ENCODE measurements at regions not wholly inside any gene's neighbourhood (a gene's known extent, or its start where the extent isn't known, plus 50 kb on each side); places are given as distances from the start of the nearest gene placed in this dataset.

DNA sequence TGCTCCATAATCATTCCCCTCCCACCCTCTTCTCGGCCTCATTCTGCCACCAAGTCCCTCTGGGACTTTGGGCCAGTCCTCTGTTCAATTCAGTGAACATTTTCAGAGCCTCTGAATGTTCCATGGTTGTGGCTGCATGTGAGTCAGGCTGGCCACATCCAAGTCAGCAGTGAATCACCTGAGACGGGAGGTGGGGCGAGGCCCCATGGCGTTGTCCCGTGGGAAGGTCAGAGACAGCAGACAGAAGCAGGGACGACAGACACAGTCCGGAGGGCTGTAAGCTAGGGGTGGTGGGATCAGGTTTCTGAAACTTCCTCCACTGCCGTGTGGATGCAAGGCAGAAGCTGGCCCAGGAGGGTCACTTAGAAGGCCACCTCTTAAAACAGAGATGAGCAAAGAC lies 324.8 kb downstream of the MN1 start:
- Histone ChIP-seq H3K4me3 (ENCODE audit: extremely low read depth, insufficient read depth, low read length, poor library complexity, severe bottlenecking) (no peak overlapping the region), H3K9me3 (ENCODE audit: control insufficient read depth, low read length) (no peaks in the 10 kb centered on the region), H3K36me3 (ENCODE audit: control insufficient read depth, insufficient read depth, low read length) (no peaks in the 10 kb centered on the region), H3K4me1 (ENCODE audit: control insufficient read depth, insufficient read depth, low read length, poor library complexity, severe bottlenecking) (peaks cover 39% of the 10 kb centered on the region), H3K27ac (ENCODE audit: low read depth, low read length, severe bottlenecking) (no peak overlapping the region)
- 42 to 70% methylated on average over 6 to 7 of the region's 8 CpGs for WGBS, 2 experiments (ENCODE audit: insufficient coverage in 2 of 2)

DNA sequence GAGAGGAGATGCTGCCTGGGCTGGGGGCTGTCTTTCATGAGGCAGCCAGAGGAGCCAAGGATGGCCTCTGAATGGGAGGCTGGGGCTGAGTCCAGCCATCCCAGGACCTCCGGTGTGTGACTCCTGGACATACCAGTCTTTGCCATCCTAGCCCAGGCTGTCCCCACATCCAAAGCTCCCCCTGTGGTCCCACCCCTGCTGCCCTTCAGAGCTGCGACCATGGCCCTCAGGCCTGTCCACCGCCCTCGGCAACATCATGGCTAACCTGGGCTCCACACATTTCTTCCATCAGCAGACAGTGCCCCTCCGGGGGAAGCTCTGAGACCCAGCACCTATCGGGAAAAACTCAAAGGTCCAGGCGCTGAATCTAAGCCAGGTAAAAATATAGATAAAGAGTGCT lies 324.4 kb downstream of the MN1 start:
- 82 to 86% methylated on average over 4 of the region's 7 CpGs for WGBS, 2 experiments (ENCODE audit: insufficient coverage in 2 of 2)
- peaks cover 39% of the 10 kb centered on the region for H3K4me1 ChIP-seq (ENCODE audit: control insufficient read depth, insufficient read depth, low read length, poor library complexity, severe bottlenecking)
- H3K4me3 ChIP-seq (ENCODE audit: extremely low read depth, insufficient read depth, low read length, poor library complexity, severe bottlenecking), result no peak overlapping the region
- no peaks in the 10 kb centered on the region for H3K9me3 ChIP-seq (ENCODE audit: control insufficient read depth, low read length)
- H3K36me3 ChIP-seq (ENCODE audit: control insufficient read depth, insufficient read depth, low read length), result no peaks in the 10 kb centered on the region
- no peak overlapping the region for H3K27ac ChIP-seq (ENCODE audit: low read depth, low read length, severe bottlenecking)

- H3K9me3 ChIP-seq (ENCODE audit: control insufficient read depth, low read length), result no peaks in the 10 kb centered on the region
- H3K4me3 ChIP-seq (ENCODE audit: extremely low read depth, insufficient read depth, low read length, poor library complexity, severe bottlenecking), result no peak overlapping the region
- H3K4me1 ChIP-seq (ENCODE audit: control insufficient read depth, insufficient read depth, low read length, poor library complexity, severe bottlenecking), result peaks cover 25% of the 10 kb centered on the region
- H3K27ac ChIP-seq (ENCODE audit: low read depth, low read length, severe bottlenecking), result no peak overlapping the region
- no peaks in the 10 kb centered on the region for H3K36me3 ChIP-seq (ENCODE audit: control insufficient read depth, insufficient read depth, low read length)
- WGBS, 2 experiments (ENCODE audit: insufficient coverage in 2 of 2), result 36% methylated on average over 5 to 9 of the region's 9 CpGs
These were observed 321.1 kb downstream of the MN1 start for GRCh38 chr22:27480487-27480886.

DNA sequence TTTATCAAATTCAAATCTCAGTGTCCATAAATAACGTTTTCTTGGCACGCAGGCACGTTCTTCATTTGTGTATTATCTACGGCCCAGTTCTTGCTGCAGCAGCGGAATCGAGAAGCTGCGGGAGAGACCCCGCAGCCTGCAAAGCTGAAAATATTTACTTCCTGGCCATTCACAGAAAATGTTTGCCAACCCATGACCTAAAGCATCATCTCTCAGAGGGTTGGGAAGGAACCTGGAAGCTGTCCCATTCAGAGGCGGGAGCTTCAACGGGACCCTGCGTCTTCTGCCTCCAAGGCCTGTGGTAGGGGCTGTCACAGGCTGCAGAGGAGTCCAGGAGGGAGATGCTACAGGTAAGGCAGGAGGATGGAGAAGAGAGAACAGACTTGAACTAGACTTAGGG lies 319.2 kb downstream of the MN1 start:
- 88 to 96% methylated on average over 6 to 9 of the region's 11 CpGs for WGBS, 2 experiments (ENCODE audit: insufficient coverage in 2 of 2)
- H3K4me3 ChIP-seq (ENCODE audit: extremely low read depth, insufficient read depth, low read length, poor library complexity, severe bottlenecking), result no peak overlapping the region
- H3K4me1 ChIP-seq (ENCODE audit: control insufficient read depth, insufficient read depth, low read length, poor library complexity, severe bottlenecking), result peaks cover 7% of the 10 kb centered on the region
- no peaks in the 10 kb centered on the region for H3K36me3 ChIP-seq (ENCODE audit: control insufficient read depth, insufficient read depth, low read length)
- H3K9me3 ChIP-seq (ENCODE audit: control insufficient read depth, low read length), result no peaks in the 10 kb centered on the region
- H3K27ac ChIP-seq (ENCODE audit: low read depth, low read length, severe bottlenecking), result no peak overlapping the region

- WGBS, 2 experiments (ENCODE audit: insufficient coverage in 2 of 2), result 80 to 81% methylated on average over 5 to 6 of the region's 12 CpGs
- no peaks in the 10 kb centered on the region for H3K9me3 ChIP-seq (ENCODE audit: control insufficient read depth, low read length)
- H3K27ac ChIP-seq (ENCODE audit: low read depth, low read length, severe bottlenecking), result no peak overlapping the region
- H3K36me3 ChIP-seq (ENCODE audit: control insufficient read depth, insufficient read depth, low read length), result no peaks in the 10 kb centered on the region
- no peak overlapping the region for H3K4me3 ChIP-seq (ENCODE audit: extremely low read depth, insufficient read depth, low read length, poor library complexity, severe bottlenecking)
- H3K4me1 ChIP-seq (ENCODE audit: control insufficient read depth, insufficient read depth, low read length, poor library complexity, severe bottlenecking), result peaks cover 7% of the 10 kb centered on the region
These were observed 318.3 kb downstream of the MN1 start for GRCh38 chr22:27483095-27483785.

DNA sequence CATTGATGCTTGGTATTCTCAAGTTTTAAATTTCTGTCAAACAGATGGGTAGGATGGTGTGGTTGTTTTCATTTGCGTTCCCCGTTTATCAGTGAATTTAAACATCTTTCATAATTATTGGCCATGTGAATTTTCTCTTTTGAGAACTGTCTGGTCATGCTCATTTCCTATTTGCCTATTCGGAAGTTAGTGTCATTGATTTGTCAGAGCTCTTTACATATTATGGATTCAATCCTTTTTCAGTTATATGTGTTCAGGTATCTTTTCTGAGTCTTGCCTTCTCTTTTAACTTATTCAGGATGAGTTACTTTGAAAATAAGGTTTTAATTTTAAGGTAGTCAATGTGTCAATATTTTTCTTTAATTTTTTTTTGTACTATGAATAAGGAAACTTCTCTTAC lies 315.7 kb downstream of the MN1 start:
- H3K36me3 ChIP-seq (ENCODE audit: control insufficient read depth, insufficient read depth, low read length), result no peaks in the 10 kb centered on the region
- peaks cover under 1% of the 10 kb centered on the region for H3K4me1 ChIP-seq (ENCODE audit: control insufficient read depth, insufficient read depth, low read length, poor library complexity, severe bottlenecking)
- H3K9me3 ChIP-seq (ENCODE audit: control insufficient read depth, low read length), result no peaks in the 10 kb centered on the region
- no peak overlapping the region for H3K27ac ChIP-seq (ENCODE audit: low read depth, low read length, severe bottlenecking)
- WGBS, 2 experiments (ENCODE audit: insufficient coverage in 2 of 2), result no CpG with 5 or more reads among the region's 3 CpGs
- H3K4me3 ChIP-seq (ENCODE audit: extremely low read depth, insufficient read depth, low read length, poor library complexity, severe bottlenecking), result no peak overlapping the region

DNA sequence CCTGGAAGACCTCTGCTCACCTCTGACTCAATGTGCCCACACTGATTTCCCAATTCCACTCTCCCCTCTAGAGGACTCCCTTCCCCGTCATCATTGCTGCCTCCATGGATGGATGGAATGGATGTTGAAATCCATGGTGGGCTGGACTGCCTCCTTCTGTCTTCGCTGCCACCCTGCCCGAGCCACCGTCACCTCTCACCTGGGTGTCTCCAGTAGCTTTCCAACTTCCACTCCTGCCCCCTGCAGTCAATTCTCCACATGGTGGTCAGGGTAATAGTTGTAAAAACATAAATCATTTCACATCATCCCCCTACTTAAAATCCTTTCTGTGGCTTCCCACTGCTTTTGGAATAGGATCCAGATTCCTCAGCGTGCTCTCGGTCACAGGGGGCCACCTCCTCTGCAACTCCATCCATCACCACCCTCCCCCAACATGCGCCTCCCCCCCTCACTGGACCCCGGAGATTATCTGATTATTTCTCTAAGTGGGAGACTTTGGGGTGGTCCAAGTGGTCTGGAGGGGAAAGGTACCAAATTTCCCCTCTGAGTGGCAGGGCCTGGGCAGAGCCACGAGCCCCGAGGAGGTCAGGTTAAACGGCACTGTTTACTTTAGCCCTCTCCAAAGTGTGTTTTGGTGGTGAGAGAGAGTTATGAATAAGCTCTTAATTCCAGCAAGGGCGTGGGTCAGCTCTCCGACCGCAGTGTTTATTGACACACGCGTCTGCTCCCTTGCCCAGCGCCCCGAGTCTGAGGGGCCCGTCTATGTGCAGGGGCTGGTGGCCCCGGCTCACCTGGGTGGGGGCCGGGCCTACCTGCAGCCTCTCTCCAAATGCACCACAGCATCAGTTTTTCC lies 313.7 kb downstream of the MN1 start:
- WGBS, 2 experiments (ENCODE audit: insufficient coverage in 2 of 2), result 82 to 96% methylated on average over 9 to 12 of the region's 21 CpGs
- Histone ChIP-seq H3K27ac (ENCODE audit: low read depth, low read length, severe bottlenecking) (no peak overlapping the region), H3K4me1 (ENCODE audit: control insufficient read depth, insufficient read depth, low read length, poor library complexity, severe bottlenecking) (no peaks in the 10 kb centered on the region), H3K9me3 (ENCODE audit: control insufficient read depth, low read length) (peaks cover 3% of the 10 kb centered on the region), H3K36me3 (ENCODE audit: control insufficient read depth, insufficient read depth, low read length) (no peaks in the 10 kb centered on the region), H3K4me3 (ENCODE audit: extremely low read depth, insufficient read depth, low read length, poor library complexity, severe bottlenecking) (no peak overlapping the region)

- H3K36me3 ChIP-seq (ENCODE audit: control insufficient read depth, insufficient read depth, low read length), result no peaks in the 10 kb centered on the region
- peaks cover 3% of the 10 kb centered on the region for H3K9me3 ChIP-seq (ENCODE audit: control insufficient read depth, low read length)
- WGBS, 2 experiments (ENCODE audit: insufficient coverage in 2 of 2), result 81 to 86% methylated on average over 9 to 10 of the region's 12 CpGs
- H3K4me1 ChIP-seq (ENCODE audit: control insufficient read depth, insufficient read depth, low read length, poor library complexity, severe bottlenecking), result no peaks in the 10 kb centered on the region
- H3K27ac ChIP-seq (ENCODE audit: low read depth, low read length, severe bottlenecking), result no peak overlapping the region
- no peak overlapping the region for H3K4me3 ChIP-seq (ENCODE audit: extremely low read depth, insufficient read depth, low read length, poor library complexity, severe bottlenecking)
These were observed 312.9 kb downstream of the MN1 start for GRCh38 chr22:27488456-27489177.

- Histone ChIP-seq H3K4me1 (ENCODE audit: control insufficient read depth, insufficient read depth, low read length, poor library complexity, severe bottlenecking) (no peaks in the 10 kb centered on the region), H3K4me3 (ENCODE audit: extremely low read depth, insufficient read depth, low read length, poor library complexity, severe bottlenecking) (no peak overlapping the region), H3K27ac (ENCODE audit: low read depth, low read length, severe bottlenecking) (no peak overlapping the region), H3K36me3 (ENCODE audit: control insufficient read depth, insufficient read depth, low read length) (no peaks in the 10 kb centered on the region), H3K9me3 (ENCODE audit: control insufficient read depth, low read length) (peaks cover 3% of the 10 kb centered on the region)
- whole genome bisulfite sequencing, 2 experiments (ENCODE audit: insufficient coverage in 2 of 2), result 88 to 97% methylated on average over 1 to 3 of the region's 4 CpGs
These were observed 312.3 kb downstream of the MN1 start for GRCh38 chr22:27489178-27489675.

DNA sequence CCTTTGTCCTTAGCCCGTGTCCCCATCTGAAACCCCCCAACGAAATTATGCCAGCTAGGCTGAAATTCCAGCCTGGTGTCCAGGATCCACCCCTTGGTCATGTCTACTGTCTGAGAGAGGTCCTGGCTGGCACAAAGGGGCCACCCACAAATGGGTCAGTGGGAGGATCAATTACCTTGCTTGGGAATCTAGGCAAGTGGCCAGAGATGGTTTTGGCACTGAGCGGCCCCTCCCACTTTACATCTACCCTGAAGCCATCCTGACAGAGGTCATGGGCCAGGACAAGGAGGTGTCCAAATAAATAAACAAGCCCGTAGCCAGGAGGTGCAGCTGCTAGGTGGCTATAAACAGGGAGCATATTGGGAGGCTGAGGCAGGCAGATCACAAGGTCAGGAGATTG lies 311.5 kb downstream of the MN1 start:
- no peaks in the 10 kb centered on the region for H3K36me3 ChIP-seq (ENCODE audit: control insufficient read depth, insufficient read depth, low read length)
- 90 to 100% methylated on average over 2 to 3 of the region's 4 CpGs for WGBS, 2 experiments (ENCODE audit: insufficient coverage in 2 of 2)
- peaks cover 3% of the 10 kb centered on the region for H3K9me3 ChIP-seq (ENCODE audit: control insufficient read depth, low read length)
- H3K4me3 ChIP-seq (ENCODE audit: extremely low read depth, insufficient read depth, low read length, poor library complexity, severe bottlenecking), result no peak overlapping the region
- peaks cover 6% of the 10 kb centered on the region for H3K4me1 ChIP-seq (ENCODE audit: control insufficient read depth, insufficient read depth, low read length, poor library complexity, severe bottlenecking)
- no peak overlapping the region for H3K27ac ChIP-seq (ENCODE audit: low read depth, low read length, severe bottlenecking)
